ENCODE measurements at regions not wholly inside any gene's neighbourhood (a gene's known extent, or its start where the extent isn't known, plus 50 kb on each side); places are given as distances from the start of the nearest gene placed in this dataset.

GRCh38 chr6:28729501-28730402 lies 194.0 kb downstream of the TRIM27 start:
- intact Hi-C loops (cut with micrococcal nuclease), result loop anchor here (10.0 kb wide), 1 partner anchor 75 kb away; no protein-coding TSS in a partner anchor
- TF ChIP-seq CTCF (IDR thresholded peaks at IDR 0.05), result no peak
- peak overlapping the region; percentile 78 for H3K4me3 Mint-ChIP-seq
- H3K4me1 Mint-ChIP-seq, result peaks cover 15% of the 10 kb centered on the region
- no peak overlapping the region for H3K27ac Mint-ChIP-seq
- H3K36me3 Mint-ChIP-seq (ENCODE audit: low read depth), result no peaks in the 10 kb centered on the region
- peaks cover 24% of the 10 kb centered on the region for H3K9me3 Mint-ChIP-seq
- CTCF ChIA-PET, result no interaction called here
- POLR2A ChIA-PET, result interaction anchor here (0.7 kb wide), 1 partner anchor 1734 kb away, joined by 3 read pairs; no protein-coding TSS in a partner anchor
- H3K27me3 Mint-ChIP-seq, result peaks cover 75% of the 10 kb centered on the region
- ATAC-seq (ENCODE audit: low read depth) (no peak), DNase-seq (no peak)

- Mint-ChIP-seq H3K27ac (no peak overlapping the region), H3K27me3 (peaks cover 80% of the 10 kb centered on the region), H3K36me3 (ENCODE audit: low read depth) (no peaks in the 10 kb centered on the region), H3K9me3 (peaks cover 25% of the 10 kb centered on the region), H3K4me3 (no peak overlapping the region), H3K4me1 (peaks cover 15% of the 10 kb centered on the region)
- ChIA-PET CTCF (no interaction called here), POLR2A (no interaction called here)
- DNase-seq, result no peak
- TF ChIP-seq CTCF (IDR thresholded peaks at IDR 0.05), result no peak
- intact Hi-C loops (cut with micrococcal nuclease), result loop anchor here (10.0 kb wide), 1 partner anchor 73 kb away; no protein-coding TSS in a partner anchor
- no peak for ATAC-seq (ENCODE audit: low read depth)
These were observed 191.7 kb downstream of the TRIM27 start for GRCh38 chr6:28732052-28732451.

DNA sequence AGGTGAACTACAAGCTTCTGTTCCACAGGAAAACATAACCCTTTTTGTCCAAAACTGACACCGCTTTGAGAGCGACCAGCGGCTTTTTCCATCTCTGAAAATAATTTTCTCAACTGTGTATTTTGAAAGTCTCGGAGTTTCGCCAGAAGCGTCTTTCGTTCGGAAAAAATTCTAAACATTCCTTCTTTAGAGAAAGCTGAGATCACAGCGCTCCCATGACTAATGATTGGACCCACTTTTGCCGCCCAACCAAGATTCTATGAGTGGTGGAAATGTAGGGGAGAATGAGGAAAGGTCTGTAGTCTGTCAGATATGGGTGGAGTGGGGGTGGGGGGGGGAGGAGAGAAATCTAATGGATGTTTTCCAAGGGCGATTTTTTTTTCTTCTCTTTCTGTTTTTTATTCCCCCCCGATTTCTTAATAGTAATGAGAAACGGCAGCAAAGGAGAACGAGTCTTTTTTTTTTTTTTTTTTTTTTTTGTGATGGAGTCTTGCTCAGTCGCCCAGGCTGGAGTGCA lies 189.3 kb downstream of the TRIM27 start:
- CTCF ChIA-PET, result no interaction called here
- ATAC-seq (ENCODE audit: low read depth) (no peak), DNase-seq (no peak)
- H3K9me3 Mint-ChIP-seq, result peaks cover 30% of the 10 kb centered on the region
- POLR2A ChIA-PET, result no interaction called here
- no peak overlapping the region for H3K4me3 Mint-ChIP-seq
- peaks cover 3% of the 10 kb centered on the region for H3K4me1 Mint-ChIP-seq
- intact Hi-C loops (cut with micrococcal nuclease), result loop anchor here (10.0 kb wide), 1 partner anchor 70 kb away; no protein-coding TSS in a partner anchor
- no peaks in the 10 kb centered on the region for H3K36me3 Mint-ChIP-seq (ENCODE audit: low read depth)
- no peak overlapping the region for H3K27ac Mint-ChIP-seq
- no peak for TF ChIP-seq CTCF (IDR thresholded peaks at IDR 0.05)
- peaks cover 75% of the 10 kb centered on the region for H3K27me3 Mint-ChIP-seq

- H3K36me3 Mint-ChIP-seq (ENCODE audit: low read depth), result no peaks in the 10 kb centered on the region
- CTCF ChIA-PET, result no interaction called here
- POLR2A ChIA-PET, result interaction anchor here (0.7 kb wide), 1 partner anchor 139 kb away, joined by 3 read pairs; no protein-coding TSS in a partner anchor
- no peak overlapping the region for H3K4me3 Mint-ChIP-seq
- DNase-seq, result no peak
- no peak for ATAC-seq (ENCODE audit: low read depth)
- intact Hi-C loops (cut with micrococcal nuclease), result loop anchor here (10.0 kb wide), 1 partner anchor 69 kb away; no protein-coding TSS in a partner anchor
- no peak overlapping the region for H3K27ac Mint-ChIP-seq
- peaks cover 23% of the 10 kb centered on the region for H3K9me3 Mint-ChIP-seq
- no peak for TF ChIP-seq CTCF (IDR thresholded peaks at IDR 0.05)
- H3K27me3 Mint-ChIP-seq, result peaks cover 69% of the 10 kb centered on the region
- no peaks in the 10 kb centered on the region for H3K4me1 Mint-ChIP-seq
These were observed 187.7 kb downstream of the TRIM27 start for GRCh38 chr6:28736121-28736520.

- H3K9me3 Mint-ChIP-seq, result peaks cover 25% of the 10 kb centered on the region
- POLR2A ChIA-PET, result no interaction called here
These were observed 185.9 kb downstream of the TRIM27 start for GRCh38 chr6:28737750-28738395.

More at GRCh38 chr6:28737750-28738395, 185.9 kb downstream of the TRIM27 start:
- Mint-ChIP-seq H3K4me1 (no peaks in the 10 kb centered on the region), H3K36me3 (ENCODE audit: low read depth) (no peaks in the 10 kb centered on the region), H3K27ac (no peak overlapping the region), H3K27me3 (peaks cover 64% of the 10 kb centered on the region), H3K4me3 (no peak overlapping the region)
- no peak for DNase-seq
- CTCF ChIA-PET, result no interaction called here
- no peak for TF ChIP-seq CTCF (IDR thresholded peaks at IDR 0.05)
- intact Hi-C loops (cut with micrococcal nuclease), result loop anchor here (10.0 kb wide), 1 partner anchor 67 kb away; no protein-coding TSS in a partner anchor
- ATAC-seq (ENCODE audit: low read depth), result no peak

Data from activated B cell treated with CpG ODN at 0.5 μM for 24 hours (primary cell).